ENCODE measurements at regions not wholly inside any gene's neighbourhood (a gene's known extent, or its start where the extent isn't known, plus 50 kb on each side); places are given as distances from the start of the nearest gene placed in this dataset.

DNA sequence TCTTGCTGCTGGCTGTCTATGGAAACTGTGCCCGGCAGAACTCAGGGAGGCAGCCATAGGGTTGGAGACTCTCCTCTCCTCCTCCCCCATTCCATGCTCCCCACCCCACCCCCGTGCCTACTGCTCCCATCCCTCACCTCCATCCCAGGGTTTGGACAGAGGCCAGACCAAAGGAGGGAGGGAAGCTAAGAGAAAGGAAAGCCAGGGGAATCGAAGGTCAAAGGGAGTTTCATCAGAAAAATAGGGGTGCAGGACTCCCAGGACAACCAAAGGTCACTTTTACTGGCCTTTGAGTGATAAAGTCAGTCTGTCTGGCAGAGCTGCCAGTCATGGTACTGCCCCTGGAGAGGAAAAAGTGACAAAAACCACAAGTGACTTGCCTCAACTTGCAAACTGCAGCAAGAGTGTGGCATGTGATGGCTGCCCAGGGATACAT, 187.3 kb upstream of the CTAGE1 start:
- intact Hi-C loops (cut with micrococcal nuclease) = no loop called here
- no peaks in the 10 kb centered on the region for H3K36me3 Mint-ChIP-seq (ENCODE audit: low read depth)
- no peaks in the 10 kb centered on the region for H3K4me1 Mint-ChIP-seq (ENCODE audit: low read depth)
- H3K9me3 Mint-ChIP-seq = no peaks in the 10 kb centered on the region
- no peak overlapping the region for H3K4me3 Mint-ChIP-seq (ENCODE audit: low read depth)
- H3K27ac Mint-ChIP-seq = no peak overlapping the region
- DNase-seq (ENCODE audit: low spot score) = no peak
- H3K27me3 Mint-ChIP-seq (ENCODE audit: low read depth) = no peaks in the 10 kb centered on the region

DNA sequence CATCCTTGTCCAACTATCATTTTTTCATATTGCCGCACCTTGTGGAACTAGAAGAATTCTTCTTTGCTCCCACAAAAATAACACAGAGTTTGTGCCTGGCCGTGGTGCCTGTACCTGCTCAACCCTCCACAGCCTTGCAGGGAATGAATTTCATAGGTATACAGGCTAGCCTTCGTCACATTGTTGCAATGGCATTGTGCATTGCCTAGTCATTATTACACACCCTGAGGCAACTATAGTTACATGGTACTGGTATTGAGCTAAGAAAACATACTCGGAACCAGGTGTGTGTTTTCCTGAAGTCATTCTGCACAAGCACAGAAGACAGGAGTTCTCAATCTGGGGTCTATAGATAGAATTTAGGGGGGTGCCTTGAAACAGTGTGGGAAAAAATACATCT, 188.0 kb upstream of the CTAGE1 start:
- H3K9me3 Mint-ChIP-seq = no peaks in the 10 kb centered on the region
- DNase-seq (ENCODE audit: low spot score) = no peak
- no peaks in the 10 kb centered on the region for H3K36me3 Mint-ChIP-seq (ENCODE audit: low read depth)
- H3K27ac Mint-ChIP-seq = no peak overlapping the region
- H3K4me3 Mint-ChIP-seq (ENCODE audit: low read depth) = no peak overlapping the region
- no peaks in the 10 kb centered on the region for H3K27me3 Mint-ChIP-seq (ENCODE audit: low read depth)
- no peaks in the 10 kb centered on the region for H3K4me1 Mint-ChIP-seq (ENCODE audit: low read depth)
- intact Hi-C loops (cut with micrococcal nuclease) = no loop called here

DNA sequence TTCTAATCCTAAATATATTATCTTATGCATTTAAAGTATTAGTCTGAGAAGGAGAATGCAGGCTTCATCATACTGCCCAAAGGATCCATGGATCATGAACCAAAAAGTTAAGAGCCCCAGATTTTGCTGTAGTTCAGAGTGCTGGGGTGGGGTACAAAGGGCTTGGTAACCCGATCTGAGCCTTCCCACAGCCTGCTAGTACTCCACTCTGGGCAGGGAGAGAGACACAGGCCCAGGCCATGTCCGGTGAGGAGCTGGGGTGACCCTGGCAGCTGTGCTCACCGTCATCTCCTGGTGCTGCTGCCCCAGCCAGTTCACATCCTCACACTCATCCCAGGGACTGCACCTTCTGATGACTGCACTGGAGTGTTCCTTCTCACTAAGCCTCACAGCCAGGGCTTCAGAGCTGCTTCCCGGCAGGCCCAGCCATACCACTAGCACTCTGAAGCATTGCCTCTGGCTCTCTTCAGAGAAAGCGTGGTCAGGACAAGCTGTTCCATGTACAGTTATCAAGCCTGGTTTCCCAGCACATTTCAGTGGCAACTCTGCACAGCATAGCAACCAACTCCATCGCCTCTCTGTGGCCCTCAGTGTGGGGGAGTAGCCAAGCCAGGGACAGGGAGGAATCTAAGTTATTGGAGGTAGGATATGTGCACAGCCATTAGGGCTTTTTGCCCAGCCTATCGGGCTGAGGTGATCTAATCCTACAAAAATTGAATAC, 189.0 kb upstream of the CTAGE1 start:
- Mint-ChIP-seq H3K4me1 (ENCODE audit: low read depth) (no peaks in the 10 kb centered on the region), H3K9me3 (no peaks in the 10 kb centered on the region), H3K27me3 (ENCODE audit: low read depth) (no peaks in the 10 kb centered on the region), H3K4me3 (ENCODE audit: low read depth) (no peak overlapping the region), H3K27ac (no peak overlapping the region), H3K36me3 (ENCODE audit: low read depth) (no peaks in the 10 kb centered on the region)
- no peak for DNase-seq (ENCODE audit: low spot score)
- intact Hi-C loops (cut with micrococcal nuclease) = no loop called here

DNA sequence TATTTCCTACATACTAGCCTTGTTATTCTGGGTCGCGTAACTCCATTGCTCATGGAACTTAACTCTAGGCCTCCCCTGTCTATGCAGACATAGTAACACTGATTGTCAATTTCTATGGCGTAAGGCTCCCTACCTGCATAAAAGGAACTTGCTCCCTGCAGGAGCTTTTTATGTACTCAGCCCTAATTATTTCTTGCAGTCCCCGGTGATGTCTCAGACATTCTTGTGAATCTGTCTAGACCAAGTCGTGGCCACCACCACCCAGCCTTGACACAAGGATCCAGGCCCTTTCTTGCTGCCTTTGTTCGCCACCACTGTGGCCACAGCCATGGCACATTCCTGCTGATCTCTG, 189.5 kb upstream of the CTAGE1 start:
- H3K4me1 Mint-ChIP-seq (ENCODE audit: low read depth) = no peaks in the 10 kb centered on the region
- H3K9me3 Mint-ChIP-seq = no peaks in the 10 kb centered on the region
- H3K36me3 Mint-ChIP-seq (ENCODE audit: low read depth) = no peaks in the 10 kb centered on the region
- no peak overlapping the region for H3K4me3 Mint-ChIP-seq (ENCODE audit: low read depth)
- no peak overlapping the region for H3K27ac Mint-ChIP-seq
- DNase-seq (ENCODE audit: low spot score) = no peak
- no peaks in the 10 kb centered on the region for H3K27me3 Mint-ChIP-seq (ENCODE audit: low read depth)
- intact Hi-C loops (cut with micrococcal nuclease) = no loop called here

DNA sequence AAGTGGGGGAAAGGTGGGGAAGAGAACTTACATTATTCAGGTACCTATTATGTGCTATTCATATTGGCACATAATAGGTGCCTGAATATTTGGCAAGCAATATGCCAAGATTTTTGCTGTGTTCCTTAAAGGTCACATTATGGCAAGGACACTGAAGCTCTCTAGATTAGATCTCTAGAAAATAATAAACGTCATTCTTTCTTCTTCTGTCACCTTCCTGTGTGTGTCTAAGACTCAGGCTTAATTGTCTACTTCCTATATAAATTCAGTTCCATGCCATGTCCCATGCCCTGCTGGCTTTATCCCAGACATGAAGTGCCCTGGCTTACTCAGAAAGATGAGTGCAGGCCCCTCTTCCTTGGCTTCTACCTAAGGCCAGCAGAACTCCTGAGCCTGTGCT, 191.1 kb upstream of the CTAGE1 start:
- Mint-ChIP-seq H3K4me1 (ENCODE audit: low read depth) (no peaks in the 10 kb centered on the region), H3K27me3 (ENCODE audit: low read depth) (no peaks in the 10 kb centered on the region), H3K9me3 (no peaks in the 10 kb centered on the region), H3K4me3 (ENCODE audit: low read depth) (no peak overlapping the region), H3K36me3 (ENCODE audit: low read depth) (no peaks in the 10 kb centered on the region), H3K27ac (no peak overlapping the region)
- intact Hi-C loops (cut with micrococcal nuclease) = no loop called here
- DNase-seq (ENCODE audit: low spot score) = no peak

DNA sequence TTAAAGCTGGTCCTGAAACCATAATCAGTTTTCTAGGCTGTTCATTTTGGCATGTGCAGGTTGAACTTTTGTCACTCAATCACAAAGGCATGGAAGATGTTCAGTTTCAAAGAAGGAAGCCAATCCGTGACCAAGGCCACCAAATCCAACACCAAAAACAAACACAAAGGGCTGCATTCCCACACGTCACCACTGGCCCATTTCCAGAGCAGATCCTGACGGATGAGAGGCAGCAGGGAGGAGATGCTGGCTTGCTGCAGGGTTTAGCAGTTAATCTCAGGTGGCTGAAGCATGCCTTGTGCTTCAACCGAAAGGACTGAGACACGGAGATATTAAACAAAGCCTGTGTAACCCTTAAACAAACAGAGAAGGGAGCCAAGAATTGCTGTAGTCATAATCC, 191.9 kb upstream of the CTAGE1 start:
- DNase-seq (ENCODE audit: low spot score) = no peak
- no peaks in the 10 kb centered on the region for H3K27me3 Mint-ChIP-seq (ENCODE audit: low read depth)

DNA sequence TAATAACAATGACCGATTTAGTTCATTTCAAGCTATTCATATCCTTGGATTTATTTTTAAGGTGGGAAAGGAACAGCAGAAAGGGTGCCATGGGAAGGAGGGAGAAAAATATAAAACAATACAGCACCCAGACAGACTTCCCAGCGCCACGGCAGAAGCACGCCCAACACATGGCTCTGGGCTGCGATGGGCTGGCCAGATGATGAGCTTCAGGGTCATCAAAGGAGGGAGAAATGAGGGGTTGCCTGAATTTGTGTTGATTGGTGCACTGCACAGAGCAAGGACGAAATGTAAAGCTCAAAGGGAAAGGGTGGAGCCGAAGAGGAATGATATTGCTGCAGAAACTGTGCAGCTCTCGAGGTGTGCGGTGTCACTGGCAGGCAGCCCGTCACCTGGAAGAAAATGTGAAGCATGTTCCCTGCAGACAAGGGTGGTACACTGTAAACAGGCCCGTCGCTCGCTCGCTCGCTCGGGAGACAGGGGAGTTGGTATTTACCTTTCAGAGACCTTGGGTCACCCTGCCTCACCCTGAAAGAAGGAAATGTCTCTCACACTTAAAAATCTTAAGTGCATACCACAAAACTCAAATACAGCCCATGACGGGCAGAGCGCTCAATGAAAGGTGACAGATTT, 195.5 kb upstream of the CTAGE1 start:
- Mint-ChIP-seq H3K27me3 (ENCODE audit: low read depth) (no peaks in the 10 kb centered on the region), H3K4me1 (ENCODE audit: low read depth) (no peaks in the 10 kb centered on the region), H3K36me3 (ENCODE audit: low read depth) (no peaks in the 10 kb centered on the region), H3K27ac (no peak overlapping the region), H3K4me3 (ENCODE audit: low read depth) (no peak overlapping the region), H3K9me3 (no peaks in the 10 kb centered on the region)
- DNase-seq (ENCODE audit: low spot score) = no peak
- intact Hi-C loops (cut with micrococcal nuclease) = no loop called here

More for the DNA sequence above, 191.9 kb upstream of the CTAGE1 start:
- Mint-ChIP-seq H3K4me1 (ENCODE audit: low read depth) (no peaks in the 10 kb centered on the region), H3K9me3 (no peaks in the 10 kb centered on the region), H3K4me3 (ENCODE audit: low read depth) (no peak overlapping the region), H3K27ac (no peak overlapping the region), H3K36me3 (ENCODE audit: low read depth) (no peaks in the 10 kb centered on the region)
- intact Hi-C loops (cut with micrococcal nuclease) = no loop called here

DNA sequence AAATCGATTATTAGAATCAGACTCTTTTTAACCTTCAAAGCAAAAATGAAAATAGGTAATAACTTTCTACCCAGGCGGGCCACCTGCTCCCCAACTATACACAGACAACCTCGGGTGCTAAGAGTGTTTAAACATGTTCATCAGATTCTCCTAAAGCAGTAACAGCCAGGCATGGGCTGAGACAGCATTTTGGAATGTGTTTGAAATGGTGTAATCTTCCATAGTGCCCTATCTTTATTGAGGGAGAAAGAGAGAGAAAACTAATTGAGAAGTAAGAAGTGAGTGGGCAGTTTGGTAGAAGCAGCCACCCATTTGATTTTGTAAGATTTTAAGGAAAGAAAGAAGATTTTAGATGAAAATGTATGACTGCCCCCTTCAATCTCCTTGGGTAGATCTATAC, 196.1 kb upstream of the CTAGE1 start:
- Mint-ChIP-seq H3K9me3 (no peaks in the 10 kb centered on the region), H3K4me3 (ENCODE audit: low read depth) (no peak overlapping the region), H3K4me1 (ENCODE audit: low read depth) (no peaks in the 10 kb centered on the region), H3K27me3 (ENCODE audit: low read depth) (no peaks in the 10 kb centered on the region), H3K27ac (no peak overlapping the region), H3K36me3 (ENCODE audit: low read depth) (no peaks in the 10 kb centered on the region)
- intact Hi-C loops (cut with micrococcal nuclease) = no loop called here
- no peak for DNase-seq (ENCODE audit: low spot score)

DNA sequence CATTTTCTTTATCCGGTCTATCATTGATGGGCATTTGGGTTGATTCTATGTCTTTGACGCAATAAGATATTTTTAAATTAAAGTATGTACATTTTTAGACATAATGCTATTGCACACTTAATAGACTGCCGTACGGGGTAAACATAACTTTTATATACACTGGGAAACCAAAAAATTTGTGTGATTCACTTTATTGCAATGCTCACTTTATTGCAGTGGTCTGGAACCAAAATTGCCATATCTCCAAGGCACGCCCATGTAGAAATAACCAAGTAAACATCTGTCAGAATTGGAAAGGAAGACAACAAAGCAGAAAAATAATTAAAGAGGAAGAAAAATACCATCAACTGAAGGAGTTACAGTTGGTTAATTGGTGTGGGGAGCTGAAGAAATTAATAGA, 205.8 kb upstream of the CTAGE1 start:
- Mint-ChIP-seq H3K27me3 (ENCODE audit: low read depth) (no peaks in the 10 kb centered on the region), H3K36me3 (ENCODE audit: low read depth) (no peaks in the 10 kb centered on the region), H3K9me3 (peaks cover 7% of the 10 kb centered on the region), H3K4me3 (ENCODE audit: low read depth) (no peak overlapping the region), H3K4me1 (ENCODE audit: low read depth) (no peaks in the 10 kb centered on the region), H3K27ac (no peak overlapping the region)
- intact Hi-C loops (cut with micrococcal nuclease) = no loop called here
- DNase-seq (ENCODE audit: low spot score) = no peak

DNA sequence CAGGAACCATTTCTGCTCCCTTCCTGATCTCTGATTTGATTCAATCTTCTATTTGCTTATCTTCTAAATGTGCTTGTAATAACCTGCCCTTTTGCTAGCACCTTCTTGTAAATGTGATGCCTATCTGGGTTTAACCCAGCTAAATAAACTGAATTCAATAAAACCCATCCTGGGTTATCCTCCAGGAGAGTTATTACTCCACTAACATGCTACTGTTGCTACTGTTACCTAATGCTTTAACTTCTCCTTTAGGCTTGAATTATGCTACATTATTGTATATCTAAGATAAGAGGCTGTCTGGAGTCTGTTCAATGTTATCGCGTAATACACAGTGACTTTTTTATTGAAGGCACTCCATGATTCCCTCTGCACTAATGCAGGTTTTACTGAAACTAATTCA, 206.5 kb upstream of the CTAGE1 start:
- peaks cover 7% of the 10 kb centered on the region for H3K9me3 Mint-ChIP-seq
- H3K27me3 Mint-ChIP-seq (ENCODE audit: low read depth) = no peaks in the 10 kb centered on the region
- DNase-seq (ENCODE audit: low spot score) = no peak
- no peak overlapping the region for H3K4me3 Mint-ChIP-seq (ENCODE audit: low read depth)
- H3K36me3 Mint-ChIP-seq (ENCODE audit: low read depth) = no peaks in the 10 kb centered on the region
- intact Hi-C loops (cut with micrococcal nuclease) = no loop called here
- no peaks in the 10 kb centered on the region for H3K4me1 Mint-ChIP-seq (ENCODE audit: low read depth)
- H3K27ac Mint-ChIP-seq = no peak overlapping the region

DNA sequence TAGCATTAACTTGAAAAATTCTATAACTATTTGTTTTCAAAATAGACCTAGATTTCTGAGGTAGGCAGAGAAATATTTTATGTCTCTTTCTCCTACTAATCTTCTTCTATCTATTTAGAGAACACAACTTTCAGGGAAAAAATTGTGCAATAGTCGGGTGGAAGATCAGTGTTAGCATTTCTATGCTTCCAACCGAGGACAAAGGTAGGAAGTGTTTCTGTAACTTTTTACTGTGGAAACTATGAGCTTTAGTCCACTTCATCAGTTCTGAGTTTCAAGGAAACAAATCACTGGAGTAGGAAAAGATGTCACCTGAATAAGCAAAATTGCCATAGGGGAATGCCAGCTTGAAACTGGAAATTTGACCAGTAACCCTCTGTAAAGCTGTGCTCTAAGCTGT, 207.7 kb upstream of the CTAGE1 start:
- Mint-ChIP-seq H3K36me3 (ENCODE audit: low read depth) (no peaks in the 10 kb centered on the region), H3K4me1 (ENCODE audit: low read depth) (no peaks in the 10 kb centered on the region), H3K4me3 (ENCODE audit: low read depth) (no peak overlapping the region), H3K27me3 (ENCODE audit: low read depth) (no peaks in the 10 kb centered on the region), H3K27ac (no peak overlapping the region), H3K9me3 (peaks cover 7% of the 10 kb centered on the region)
- no peak for DNase-seq (ENCODE audit: low spot score)
- intact Hi-C loops (cut with micrococcal nuclease) = no loop called here

DNA sequence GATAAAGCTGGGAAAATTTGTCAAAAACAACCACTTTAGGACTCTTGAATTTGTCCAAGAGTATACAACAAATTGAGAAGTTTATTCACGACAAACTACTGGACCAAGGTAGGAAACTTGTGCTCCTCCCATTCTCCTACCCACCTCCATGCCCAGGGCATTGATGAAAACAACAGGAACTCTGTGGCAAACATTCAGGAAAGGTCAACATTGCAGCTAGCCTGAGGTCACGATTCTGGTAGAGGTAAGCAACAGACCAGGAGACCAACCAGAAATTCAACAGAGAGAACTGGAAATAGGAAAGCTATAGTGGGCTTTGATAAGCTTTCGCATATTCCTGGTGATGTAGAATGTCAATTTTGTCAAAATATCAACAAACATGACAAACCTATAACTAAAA, 209.1 kb upstream of the CTAGE1 start:
- H3K4me3 Mint-ChIP-seq (ENCODE audit: low read depth) = no peak overlapping the region
- DNase-seq (ENCODE audit: low spot score) = no peak
- H3K27ac Mint-ChIP-seq = no peak overlapping the region
- intact Hi-C loops (cut with micrococcal nuclease) = no loop called here
- H3K27me3 Mint-ChIP-seq (ENCODE audit: low read depth) = no peaks in the 10 kb centered on the region
- no peaks in the 10 kb centered on the region for H3K36me3 Mint-ChIP-seq (ENCODE audit: low read depth)
- H3K9me3 Mint-ChIP-seq = no peaks in the 10 kb centered on the region
- H3K4me1 Mint-ChIP-seq (ENCODE audit: low read depth) = no peaks in the 10 kb centered on the region

DNA sequence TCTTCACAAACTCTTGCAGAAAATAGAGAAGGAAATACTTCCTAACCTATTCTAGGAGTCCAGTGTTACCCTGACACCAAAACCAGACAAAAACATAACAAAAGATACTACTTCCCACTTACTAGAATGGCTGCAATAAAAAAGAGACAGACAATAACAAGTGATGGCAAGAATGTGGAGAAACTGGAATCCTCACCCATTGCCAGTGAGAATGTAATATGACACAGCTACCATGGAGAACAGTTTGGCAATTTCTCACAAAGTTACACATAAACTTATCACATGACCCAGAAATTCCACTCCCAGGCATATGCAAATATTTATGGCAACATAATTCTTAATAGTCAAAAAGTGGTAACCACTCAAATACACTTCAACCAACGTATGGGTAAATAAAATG, 209.8 kb upstream of the CTAGE1 start:
- DNase-seq (ENCODE audit: low spot score) = no peak
- Mint-ChIP-seq H3K27ac (no peak overlapping the region), H3K36me3 (ENCODE audit: low read depth) (no peaks in the 10 kb centered on the region), H3K4me1 (ENCODE audit: low read depth) (no peaks in the 10 kb centered on the region), H3K27me3 (ENCODE audit: low read depth) (no peaks in the 10 kb centered on the region), H3K9me3 (no peaks in the 10 kb centered on the region), H3K4me3 (ENCODE audit: low read depth) (no peak overlapping the region)
- intact Hi-C loops (cut with micrococcal nuclease) = no loop called here

Data from activated T-helper 2 cell treated with anti-CD3 and anti-CD28 coated beads, Interferon-gamma antibody, Interleukin-2, Interleukin-4, amounts not matched to agents 10 μg/mL and 5 μg/mL and 100 μg/mL, durations not matched to agents 14 hours and 24 hours and 36 hours (primary cell).